Epithelial cell of esophagus (primary cell): ENCODE measurements at regions not wholly inside any gene's neighbourhood (a gene's known extent, or its start where the extent isn't known, plus 50 kb on each side); places are given as distances from the start of the nearest gene placed in this dataset.

Experiments
- DNase-seq: peaks from one replicate; pipeline ENCODE4 v3.0.0; 2010; ENCODE audit warnings: low read depth
- H3K4me3 ChIP-seq: 2 replicates; pipeline ENCODE4 v1.5.1; 2011; ENCODE audit warnings: mild to moderate bottlenecking, low read length, control low read depth
- CTCF ChIP-seq: IDR thresholded peaks from 2 replicates; pipeline ENCODE4 v1.5.1; 2011; ENCODE audit warnings: low read depth, mild to moderate bottlenecking, low read length, control low read depth, inconsistent platforms; ENCODE audit not compliant: insufficient read depth; ENCODE audit errors: missing control alignments

- H3K4me3 ChIP-seq, result no peak overlapping the region
- DNase-seq, result no peak
- TF ChIP-seq CTCF, result no peak
These were observed 116.7 kb upstream of the MAN1A1 start for GRCh38 chr6:119466226-119466625.

GRCh38 chr6:119463081-119463626 lies 113.6 kb upstream of the MAN1A1 start:
- H3K4me3 ChIP-seq, result no peak overlapping the region
- DNase-seq, result no peak
- no peak for TF ChIP-seq CTCF

GRCh38 chr6:119461187-119461586 lies 111.6 kb upstream of the MAN1A1 start:
- no peak for TF ChIP-seq CTCF
- no peak for DNase-seq
- no peak overlapping the region for H3K4me3 ChIP-seq

GRCh38 chr6:119459207-119459974 lies 109.8 kb upstream of the MAN1A1 start:
- H3K4me3 ChIP-seq, result no peak overlapping the region
- DNase-seq, result no peak
- no peak for TF ChIP-seq CTCF

GRCh38 chr6:119454714-119455113 lies 105.2 kb upstream of the MAN1A1 start:
- H3K4me3 ChIP-seq, result no peak overlapping the region
- no peak for DNase-seq
- no peak for TF ChIP-seq CTCF

- DNase-seq, result no peak
- TF ChIP-seq CTCF, result no peak
These were observed 104.0 kb upstream of the MAN1A1 start for GRCh38 chr6:119453242-119454200.

More at GRCh38 chr6:119453242-119454200, 104.0 kb upstream of the MAN1A1 start:
- no peak overlapping the region for H3K4me3 ChIP-seq
